ENCODE measurements at regions not wholly inside any gene's neighbourhood (a gene's known extent, or its start where the extent isn't known, plus 50 kb on each side); places are given as distances from the start of the nearest gene placed in this dataset.

DNA sequence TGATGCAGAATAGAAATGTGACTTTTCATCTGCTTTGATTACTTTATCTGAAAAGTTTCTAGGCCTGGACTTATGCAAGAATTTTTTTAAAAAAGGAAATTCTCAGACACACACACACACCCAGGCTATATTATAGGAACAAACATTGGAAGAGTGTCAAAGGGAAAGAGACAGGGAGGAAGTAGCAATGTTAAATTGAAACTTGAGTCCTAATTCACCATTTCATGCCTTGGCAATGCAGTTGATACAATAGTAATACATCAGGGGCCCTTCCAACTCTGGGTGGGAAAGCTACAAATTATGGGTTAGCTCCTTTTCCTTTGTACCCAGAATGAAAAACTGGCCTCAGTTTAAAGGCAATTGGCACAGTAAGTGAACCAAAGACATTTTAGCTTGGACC, 258.0 kb upstream of the LYZL1 start:
- Histone ChIP-seq H2AFZ (ENCODE audit: control insufficient read depth, low read depth, low read length) (no peak overlapping the region), H3K27me3 (replicated peaks in 1 of 2; ENCODE audit: control insufficient read depth in 2 of 2, insufficient read depth in 2 of 2, low read length in 1 of 2) (no peaks in the 10 kb centered on the region), H3K4me3 (no peak overlapping the region), H3K79me2 (ENCODE audit: control insufficient read depth, insufficient read depth, low read length) (no peaks in the 10 kb centered on the region), H3K9me3 (replicated peaks; ENCODE audit: control insufficient read depth, insufficient read depth, low read length) (no peaks in the 10 kb centered on the region), H3K4me2 (ENCODE audit: control insufficient read depth, insufficient read depth) (no peak overlapping the region), H3K4me1 (ENCODE audit: control insufficient read depth, insufficient read depth, low read length) (peaks cover 3% of the 10 kb centered on the region; the same call in 1 of the 2 replicates), H3K9ac (ENCODE audit: control insufficient read depth, insufficient read depth, low read length) (no peak overlapping the region), H3K27ac (ENCODE audit: control insufficient read depth, insufficient read depth) (no peak overlapping the region), H4K20me1 (ENCODE audit: control insufficient read depth, insufficient read depth) (no peaks in the 10 kb centered on the region), H3K36me3 (ENCODE audit: control insufficient read depth in 2 of 2, insufficient read depth in 2 of 2, low read length in 1 of 2) (no peaks in the 10 kb centered on the region)
- ChIA-PET CTCF (no interaction called here), RAD21 (ENCODE audit: unreplicated experiment) (no interaction called here), POLR2A (no interaction called here), SMC1A (ENCODE audit: uncharacterized antibody, unreplicated experiment) (interaction anchor here (0.6 to 1.2 kb wide), 2 partner anchors 11 to 1189 kb away, joined by 3 read pairs; no protein-coding TSS in a partner anchor)
- ATAC-seq (no peak), DNase-seq (ENCODE audit: low read depth, low spot score) (no peak), FAIRE-seq (no peak)
- TF ChIP-seq NRF1 (conservative IDR thresholded peaks at IDR 0.05; ENCODE audit: low read depth, low read length) (no peak), JUND (IDR thresholded peaks at IDR 0.05; ENCODE audit: low read depth, low read length) (no peak), IRF4 (IDR thresholded peaks at IDR 0.05; ENCODE audit: low read depth, low read length) (no peak), ZNF217 (IDR thresholded peaks at IDR 0.05) (no peak)
- TF ChIP-seq, protein P1, sequence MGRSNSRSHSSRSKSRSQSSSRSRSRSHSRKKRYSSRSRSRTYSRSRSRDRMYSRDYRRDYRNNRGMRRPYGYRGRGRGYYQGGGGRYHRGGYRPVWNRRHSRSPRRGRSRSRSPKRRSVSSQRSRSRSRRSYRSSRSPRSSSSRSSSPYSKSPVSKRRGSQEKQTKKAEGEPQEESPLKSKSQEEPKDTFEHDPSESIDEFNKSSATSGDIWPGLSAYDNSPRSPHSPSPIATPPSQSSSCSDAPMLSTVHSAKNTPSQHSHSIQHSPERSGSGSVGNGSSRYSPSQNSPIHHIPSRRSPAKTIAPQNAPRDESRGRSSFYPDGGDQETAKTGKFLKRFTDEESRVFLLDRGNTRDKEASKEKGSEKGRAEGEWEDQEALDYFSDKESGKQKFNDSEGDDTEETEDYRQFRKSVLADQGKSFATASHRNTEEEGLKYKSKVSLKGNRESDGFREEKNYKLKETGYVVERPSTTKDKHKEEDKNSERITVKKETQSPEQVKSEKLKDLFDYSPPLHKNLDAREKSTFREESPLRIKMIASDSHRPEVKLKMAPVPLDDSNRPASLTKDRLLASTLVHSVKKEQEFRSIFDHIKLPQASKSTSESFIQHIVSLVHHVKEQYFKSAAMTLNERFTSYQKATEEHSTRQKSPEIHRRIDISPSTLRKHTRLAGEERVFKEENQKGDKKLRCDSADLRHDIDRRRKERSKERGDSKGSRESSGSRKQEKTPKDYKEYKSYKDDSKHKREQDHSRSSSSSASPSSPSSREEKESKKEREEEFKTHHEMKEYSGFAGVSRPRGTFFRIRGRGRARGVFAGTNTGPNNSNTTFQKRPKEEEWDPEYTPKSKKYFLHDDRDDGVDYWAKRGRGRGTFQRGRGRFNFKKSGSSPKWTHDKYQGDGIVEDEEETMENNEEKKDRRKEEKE (IDR thresholded peaks at IDR 0.05), result no peak
- in situ Hi-C loops (cut with MboI) (no loop called here), intact Hi-C loops (cut with micrococcal nuclease; ENCODE audit: unreplicated experiment) (no loop called here)
- no TSS peak for BruUV-seq (replicated peaks)

DNA sequence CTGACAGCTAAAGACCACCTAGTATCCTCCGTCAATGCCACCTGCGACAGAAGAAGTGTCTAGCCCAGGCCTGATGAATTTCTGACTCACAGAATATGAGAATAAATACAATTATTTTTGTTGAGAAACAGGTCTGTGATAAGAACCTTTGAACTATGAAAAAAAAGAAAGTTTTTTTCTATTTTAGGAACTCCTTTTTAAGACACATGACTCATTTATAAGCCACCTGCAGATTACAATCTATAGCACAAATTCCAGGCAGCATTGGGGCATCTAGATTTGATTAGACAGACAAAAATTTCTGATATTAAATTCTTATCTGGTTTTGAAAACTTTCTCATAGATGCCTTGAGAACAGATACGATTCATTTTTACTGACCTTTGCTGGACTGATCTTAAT, 256.7 kb upstream of the LYZL1 start:
- intact Hi-C loops (cut with micrococcal nuclease; ENCODE audit: unreplicated experiment), result no loop called here
- WGBS (ENCODE audit: insufficient coverage, insufficient replicate concordance, low lambda C conversion rate, missing lambda C conversion rate), result 26% methylated on average over 3 of the region's 3 CpGs
- RAD21 ChIA-PET (ENCODE audit: unreplicated experiment), result no interaction called here
- ATAC-seq, result no peak
- Histone ChIP-seq H3K9me3 (replicated peaks; ENCODE audit: control insufficient read depth, insufficient read depth, low read length) (no peaks in the 10 kb centered on the region), H2AFZ (ENCODE audit: control insufficient read depth, low read depth, low read length) (no peak overlapping the region), H3K4me2 (ENCODE audit: control insufficient read depth, insufficient read depth) (no peak overlapping the region), H3K27me3 (replicated peaks in 1 of 2; ENCODE audit: control insufficient read depth in 2 of 2, insufficient read depth in 2 of 2, low read length in 1 of 2) (no peaks in the 10 kb centered on the region), H3K79me2 (ENCODE audit: control insufficient read depth, insufficient read depth, low read length) (no peaks in the 10 kb centered on the region), H3K4me1 (ENCODE audit: control insufficient read depth, insufficient read depth, low read length) (peaks cover 3% of the 10 kb centered on the region; the same call in 1 of the 2 replicates), H3K36me3 (ENCODE audit: control insufficient read depth in 2 of 2, insufficient read depth in 2 of 2, low read length in 1 of 2) (no peaks in the 10 kb centered on the region), H3K4me3 (no peak overlapping the region), H4K20me1 (ENCODE audit: control insufficient read depth, insufficient read depth) (no peaks in the 10 kb centered on the region), H3K27ac (ENCODE audit: control insufficient read depth, insufficient read depth) (no peak overlapping the region), H3K9ac (ENCODE audit: control insufficient read depth, insufficient read depth, low read length) (no peak overlapping the region)
- POLR2A ChIA-PET, result no interaction called here
- no peak for FAIRE-seq
- BruUV-seq (replicated peaks), result no TSS peak
- in situ Hi-C loops (cut with MboI), result no loop called here
- SMC1A ChIA-PET (ENCODE audit: uncharacterized antibody, unreplicated experiment), result no interaction called here
- CTCF ChIA-PET, result no interaction called here
- 0 out of 2 replicates have a peak, but pooled peaks have one; percentile 31 for TF ChIP-seq MEF2A (IDR thresholded peaks at IDR 0.05; ENCODE audit: insufficient read depth, low read depth, low read length)
- TF ChIP-seq, protein P2, sequence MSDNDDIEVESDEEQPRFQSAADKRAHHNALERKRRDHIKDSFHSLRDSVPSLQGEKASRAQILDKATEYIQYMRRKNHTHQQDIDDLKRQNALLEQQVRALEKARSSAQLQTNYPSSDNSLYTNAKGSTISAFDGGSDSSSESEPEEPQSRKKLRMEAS (IDR thresholded peaks at IDR 0.05; ENCODE audit: low read depth, low read length), result no peak
- TF ChIP-seq TCF12 (IDR thresholded peaks at IDR 0.05; ENCODE audit: low read depth, low read length), result no peak
- no peak for DNase-seq (ENCODE audit: low read depth, low spot score)

All from GM12878 (cell line).